ENCODE measurements at regions not wholly inside any gene's neighbourhood (a gene's known extent, or its start where the extent isn't known, plus 50 kb on each side); places are given as distances from the start of the nearest gene placed in this dataset.

DNA sequence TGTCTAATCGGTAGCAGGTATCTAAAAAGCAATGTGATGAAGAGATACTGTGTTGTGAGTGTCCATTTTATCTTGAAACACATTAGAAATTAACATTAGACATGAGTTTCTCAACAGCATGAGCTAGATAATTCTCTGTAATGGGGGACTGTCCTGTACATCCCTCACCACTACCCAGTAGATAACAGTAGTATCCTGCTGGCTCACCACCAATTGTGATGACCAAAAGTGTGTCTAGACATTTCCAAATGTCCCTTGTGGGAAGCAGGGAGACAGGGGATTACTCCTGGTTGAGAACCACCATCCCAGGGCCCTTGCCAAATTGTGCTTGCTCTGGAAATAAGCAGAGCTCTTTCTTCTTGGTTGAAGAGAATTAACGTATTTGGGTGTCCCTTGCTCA, 239.3 kb downstream of the IRS1 start:
- ATAC-seq, result no peak
- intact Hi-C loops (cut with DNase I), result no loop called here
- no peaks in the 10 kb centered on the region for H3K36me3 ChIP-seq
- no peak overlapping the region for H3K27ac ChIP-seq
- 79% methylated on average over 2 of the region's 2 CpGs for WGBS (ENCODE audit: insufficient coverage, low coverage, low lambda C conversion rate, missing lambda C conversion rate)
- TF ChIP-seq, protein P1, sequence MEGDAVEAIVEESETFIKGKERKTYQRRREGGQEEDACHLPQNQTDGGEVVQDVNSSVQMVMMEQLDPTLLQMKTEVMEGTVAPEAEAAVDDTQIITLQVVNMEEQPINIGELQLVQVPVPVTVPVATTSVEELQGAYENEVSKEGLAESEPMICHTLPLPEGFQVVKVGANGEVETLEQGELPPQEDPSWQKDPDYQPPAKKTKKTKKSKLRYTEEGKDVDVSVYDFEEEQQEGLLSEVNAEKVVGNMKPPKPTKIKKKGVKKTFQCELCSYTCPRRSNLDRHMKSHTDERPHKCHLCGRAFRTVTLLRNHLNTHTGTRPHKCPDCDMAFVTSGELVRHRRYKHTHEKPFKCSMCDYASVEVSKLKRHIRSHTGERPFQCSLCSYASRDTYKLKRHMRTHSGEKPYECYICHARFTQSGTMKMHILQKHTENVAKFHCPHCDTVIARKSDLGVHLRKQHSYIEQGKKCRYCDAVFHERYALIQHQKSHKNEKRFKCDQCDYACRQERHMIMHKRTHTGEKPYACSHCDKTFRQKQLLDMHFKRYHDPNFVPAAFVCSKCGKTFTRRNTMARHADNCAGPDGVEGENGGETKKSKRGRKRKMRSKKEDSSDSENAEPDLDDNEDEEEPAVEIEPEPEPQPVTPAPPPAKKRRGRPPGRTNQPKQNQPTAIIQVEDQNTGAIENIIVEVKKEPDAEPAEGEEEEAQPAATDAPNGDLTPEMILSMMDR (IDR thresholded peaks at IDR 0.05), result no peak
- no peak for TF ChIP-seq POLR2A (IDR thresholded peaks at IDR 0.05)
- no peaks in the 10 kb centered on the region for H3K9me3 ChIP-seq
- DNase-seq, result no peak
- H3K27me3 ChIP-seq, result no peaks in the 10 kb centered on the region
- H3K4me3 ChIP-seq, result no peak overlapping the region
- H3K4me1 ChIP-seq, result no peaks in the 10 kb centered on the region

DNA sequence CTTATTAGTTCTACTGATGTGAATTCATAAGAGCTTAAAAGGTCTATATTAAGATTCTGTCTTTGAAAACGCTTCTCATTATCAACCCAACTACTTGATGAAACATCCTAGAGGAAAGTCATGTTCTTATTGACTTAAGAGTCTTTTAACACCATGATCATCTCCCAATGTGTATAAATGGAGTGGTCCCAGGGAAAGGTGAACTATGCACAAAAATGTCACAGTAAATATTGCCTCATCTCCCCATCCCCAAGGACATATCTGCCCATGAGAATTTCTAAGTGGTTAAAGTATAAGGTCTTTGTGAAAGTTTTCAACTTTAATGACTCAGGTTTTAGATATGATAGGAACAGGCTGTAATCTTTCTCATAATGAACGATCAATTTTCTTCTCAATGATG, 240.1 kb downstream of the IRS1 start:
- H3K4me1 ChIP-seq, result no peaks in the 10 kb centered on the region
- ATAC-seq, result no peak
- no peaks in the 10 kb centered on the region for H3K9me3 ChIP-seq
- TF ChIP-seq, protein P1 (IDR thresholded peaks at IDR 0.05), result no peak
- no peak for TF ChIP-seq POLR2A (IDR thresholded peaks at IDR 0.05)
- DNase-seq, result no peak
- no peak overlapping the region for H3K27ac ChIP-seq
- intact Hi-C loops (cut with DNase I), result no loop called here
- no peaks in the 10 kb centered on the region for H3K36me3 ChIP-seq
- 63% methylated on average over 2 of the region's 2 CpGs for WGBS (ENCODE audit: insufficient coverage, low coverage, low lambda C conversion rate, missing lambda C conversion rate)
- H3K4me3 ChIP-seq, result no peak overlapping the region
- no peaks in the 10 kb centered on the region for H3K27me3 ChIP-seq

GRCh38 chr2:226558418-226558817, 241.2 kb downstream of the IRS1 start:
- TF ChIP-seq POLR2A (IDR thresholded peaks at IDR 0.05), result no peak
- TF ChIP-seq, protein P1 (IDR thresholded peaks at IDR 0.05), result no peak
- DNase-seq, result no peak
- H3K9me3 ChIP-seq, result no peaks in the 10 kb centered on the region
- 72% methylated on average over 5 of the region's 5 CpGs for WGBS (ENCODE audit: insufficient coverage, low coverage, low lambda C conversion rate, missing lambda C conversion rate)
- intact Hi-C loops (cut with DNase I), result no loop called here
- ATAC-seq, result no peak
- H3K27ac ChIP-seq, result no peak overlapping the region
- no peaks in the 10 kb centered on the region for H3K4me1 ChIP-seq
- H3K27me3 ChIP-seq, result no peaks in the 10 kb centered on the region
- H3K36me3 ChIP-seq, result no peaks in the 10 kb centered on the region
- no peak overlapping the region for H3K4me3 ChIP-seq

- no peaks in the 10 kb centered on the region for H3K36me3 ChIP-seq
- no peak overlapping the region for H3K4me3 ChIP-seq
- no peaks in the 10 kb centered on the region for H3K4me1 ChIP-seq
- ATAC-seq (no peak), DNase-seq (no peak)
- WGBS (ENCODE audit: insufficient coverage, low coverage, low lambda C conversion rate, missing lambda C conversion rate), result 73% methylated on average over 4 of the region's 4 CpGs
- intact Hi-C loops (cut with DNase I), result no loop called here
- no peaks in the 10 kb centered on the region for H3K27me3 ChIP-seq
- no peaks in the 10 kb centered on the region for H3K9me3 ChIP-seq
- TF ChIP-seq POLR2A (IDR thresholded peaks at IDR 0.05), result no peak
- TF ChIP-seq, protein P1 (IDR thresholded peaks at IDR 0.05), result no peak
- no peak overlapping the region for H3K27ac ChIP-seq
Observed at GRCh38 chr2:226556050-226556449, 243.6 kb downstream of the IRS1 start.

DNA sequence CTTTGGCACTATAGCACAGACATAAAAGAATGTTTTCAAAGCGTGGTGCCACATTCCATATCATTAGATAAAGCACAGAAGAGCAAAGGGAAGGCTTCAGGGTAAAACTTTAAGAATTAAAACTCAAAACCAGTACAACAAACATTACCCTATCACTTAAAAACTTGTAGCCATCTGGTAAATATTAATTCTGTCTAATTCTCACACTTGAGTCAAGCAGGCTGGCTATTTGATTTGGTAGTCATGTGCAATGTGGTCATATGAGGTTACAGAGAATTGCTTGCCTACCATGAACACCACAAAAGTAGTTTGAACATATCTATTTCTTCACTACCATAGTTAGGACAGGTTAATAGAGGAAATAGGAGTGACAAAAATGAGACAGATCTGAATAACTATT, 244.9 kb downstream of the IRS1 start:
- no peak overlapping the region for H3K4me3 ChIP-seq
- TF ChIP-seq POLR2A (IDR thresholded peaks at IDR 0.05), result no peak
- TF ChIP-seq, protein P1 (IDR thresholded peaks at IDR 0.05), result no peak
- DNase-seq (no peak), ATAC-seq (no peak)
- intact Hi-C loops (cut with DNase I), result no loop called here
- WGBS (ENCODE audit: insufficient coverage, low coverage, low lambda C conversion rate, missing lambda C conversion rate), result 67% methylated on average over 1 of the region's 1 CpG
- H3K27ac ChIP-seq, result no peak overlapping the region
- H3K27me3 ChIP-seq, result no peaks in the 10 kb centered on the region
- no peaks in the 10 kb centered on the region for H3K9me3 ChIP-seq
- peaks cover 0 to 1% (median 0%) of the 10 kb centered on the region in 4 donors for H3K4me1 ChIP-seq
- H3K36me3 ChIP-seq, result no peaks in the 10 kb centered on the region
